ENCODE measurements at regions not wholly inside any gene's neighbourhood (a gene's known extent, or its start where the extent isn't known, plus 50 kb on each side); places are given as distances from the start of the nearest gene placed in this dataset.

DNA sequence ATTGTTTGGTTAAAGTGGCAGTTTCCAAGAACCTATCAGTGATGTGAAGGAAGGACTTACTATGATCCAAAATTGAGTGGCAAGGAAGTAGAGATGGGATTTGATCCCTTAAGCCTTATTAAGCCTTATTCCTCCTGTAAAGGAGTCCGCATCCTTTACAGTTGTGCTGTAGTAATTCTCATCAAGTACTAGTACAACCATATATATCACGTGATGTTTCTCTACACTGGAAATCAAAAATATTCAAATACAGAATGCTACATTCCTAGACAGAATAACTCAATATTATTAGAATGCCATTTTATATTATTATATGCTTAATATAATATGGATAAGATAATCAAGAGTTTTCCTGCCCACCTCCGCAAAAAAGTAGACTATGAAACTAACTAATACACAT lies 312.4 kb upstream of the SPHKAP start:
- TF ChIP-seq, protein P1, sequence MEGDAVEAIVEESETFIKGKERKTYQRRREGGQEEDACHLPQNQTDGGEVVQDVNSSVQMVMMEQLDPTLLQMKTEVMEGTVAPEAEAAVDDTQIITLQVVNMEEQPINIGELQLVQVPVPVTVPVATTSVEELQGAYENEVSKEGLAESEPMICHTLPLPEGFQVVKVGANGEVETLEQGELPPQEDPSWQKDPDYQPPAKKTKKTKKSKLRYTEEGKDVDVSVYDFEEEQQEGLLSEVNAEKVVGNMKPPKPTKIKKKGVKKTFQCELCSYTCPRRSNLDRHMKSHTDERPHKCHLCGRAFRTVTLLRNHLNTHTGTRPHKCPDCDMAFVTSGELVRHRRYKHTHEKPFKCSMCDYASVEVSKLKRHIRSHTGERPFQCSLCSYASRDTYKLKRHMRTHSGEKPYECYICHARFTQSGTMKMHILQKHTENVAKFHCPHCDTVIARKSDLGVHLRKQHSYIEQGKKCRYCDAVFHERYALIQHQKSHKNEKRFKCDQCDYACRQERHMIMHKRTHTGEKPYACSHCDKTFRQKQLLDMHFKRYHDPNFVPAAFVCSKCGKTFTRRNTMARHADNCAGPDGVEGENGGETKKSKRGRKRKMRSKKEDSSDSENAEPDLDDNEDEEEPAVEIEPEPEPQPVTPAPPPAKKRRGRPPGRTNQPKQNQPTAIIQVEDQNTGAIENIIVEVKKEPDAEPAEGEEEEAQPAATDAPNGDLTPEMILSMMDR (IDR thresholded peaks at IDR 0.05): no peak
- TF ChIP-seq POLR2A (IDR thresholded peaks at IDR 0.05): no peak
